Hematopoietic multipotent progenitor cell treated with erythropoietin and hydrocortisone succinate and interleukin-3 and kit ligand, for 17 days (in vitro differentiated cells): ENCODE measurements at regions not wholly inside any gene's neighbourhood (a gene's known extent, or its start where the extent isn't known, plus 50 kb on each side); places are given as distances from the start of the nearest gene placed in this dataset.
A peak's percentile ranks its signal among the peaks of the same experiment; 100 is the strongest.
"Not testable (repeated sequence)": the region's sequence is repeated elsewhere in the genome, so short reads cannot be mapped to it uniquely, and the experiment has no call there.

Source experiments
- DNase-seq: peaks from one replicate; pipeline ENCODE4 v3.0.0-alpha.2; 2015; ENCODE audit warnings: low spot score

DNA sequence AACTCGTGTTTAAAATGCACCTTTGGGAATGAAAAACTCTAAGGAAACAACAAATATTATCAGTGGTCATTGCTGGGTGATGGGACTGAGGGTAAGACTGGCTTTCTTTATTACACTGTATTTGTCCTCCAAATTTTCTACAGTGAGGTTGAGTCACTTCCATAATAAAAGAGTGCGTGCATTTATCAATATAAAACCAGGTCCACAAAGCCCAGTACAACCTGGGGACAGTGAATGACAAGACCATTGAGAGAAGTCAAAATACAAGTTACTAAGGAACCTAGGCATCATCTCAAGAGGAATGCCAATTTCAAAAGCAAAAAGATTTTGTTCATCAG lies 76.4 kb downstream of the MAGED4 start:
- DNase-seq, result no peak

DNA sequence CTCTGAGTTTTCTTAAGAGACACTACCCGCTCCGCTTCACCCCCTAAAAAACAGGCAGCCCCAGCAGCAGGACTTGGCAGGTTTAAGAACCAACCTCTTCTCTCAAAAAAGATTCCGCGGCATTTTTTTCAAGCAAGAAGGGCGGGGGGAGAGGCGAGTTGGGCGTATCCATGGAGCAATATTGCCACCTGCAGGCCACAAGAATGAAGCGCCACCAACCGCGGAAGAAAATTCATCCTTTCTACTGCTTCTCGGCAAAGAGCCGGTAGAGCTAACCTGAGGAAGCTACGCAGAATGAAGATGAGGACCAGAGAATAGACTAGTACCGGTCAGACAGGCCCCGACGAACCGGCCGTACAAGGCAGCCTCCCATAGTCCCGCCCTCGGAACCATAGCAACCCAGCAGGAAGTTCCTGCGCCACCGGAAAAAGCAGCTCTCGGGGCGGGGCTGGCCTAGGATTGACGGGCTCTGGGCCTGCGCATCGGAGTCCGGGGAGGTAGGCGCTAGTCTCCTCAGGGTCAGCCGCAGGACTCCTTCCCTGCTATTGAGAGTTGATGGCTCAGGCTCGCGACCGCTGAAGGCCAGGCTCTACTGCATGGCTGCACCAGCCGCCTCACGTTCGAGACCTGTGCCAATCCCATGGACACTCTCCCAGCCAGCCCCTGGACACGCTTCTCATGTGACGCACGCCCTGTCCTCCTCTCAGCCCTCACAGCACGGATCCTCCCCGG lies 76.9 kb downstream of the MAGED4 start:
- DNase-seq, result peak; percentile 87

DNA sequence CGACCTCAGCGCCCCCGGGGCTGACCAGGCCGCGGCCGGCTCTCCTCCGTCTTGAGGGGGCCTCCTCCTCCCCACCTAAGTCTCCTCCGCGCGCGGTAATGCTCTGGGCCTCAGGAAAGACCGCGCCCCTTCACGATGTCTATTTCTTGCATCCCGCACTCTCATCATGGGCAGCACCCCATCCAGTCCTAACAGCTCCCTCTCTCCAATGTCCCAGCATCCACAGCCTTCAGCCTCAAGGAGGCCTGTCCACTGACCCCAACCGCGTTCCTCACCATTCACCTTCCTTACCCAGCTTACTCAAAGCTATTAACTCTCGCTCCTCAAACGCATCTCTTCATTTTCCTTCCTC lies 77.5 kb downstream of the MAGED4 start:
- no peak for DNase-seq

DNA sequence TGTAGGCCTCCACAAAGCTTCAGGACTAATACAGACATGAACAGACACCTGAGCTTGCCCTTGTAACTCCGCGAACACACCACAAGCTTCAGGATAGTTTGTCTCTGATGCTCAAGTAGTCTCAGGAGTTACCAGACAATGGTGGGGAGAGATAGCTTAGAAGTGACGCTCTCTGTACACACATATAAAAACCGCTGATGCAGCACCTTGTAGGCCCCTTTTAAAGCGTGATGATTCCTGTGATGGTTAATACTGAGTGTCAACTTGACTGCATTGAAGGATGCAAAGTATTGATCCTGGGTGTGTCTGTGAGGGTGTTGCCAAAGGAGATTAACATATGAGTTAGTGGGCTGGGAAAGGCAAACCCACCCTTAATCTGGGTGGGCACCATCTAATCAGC lies 78.7 kb downstream of the MAGED4 start:
- no peak for DNase-seq

DNA sequence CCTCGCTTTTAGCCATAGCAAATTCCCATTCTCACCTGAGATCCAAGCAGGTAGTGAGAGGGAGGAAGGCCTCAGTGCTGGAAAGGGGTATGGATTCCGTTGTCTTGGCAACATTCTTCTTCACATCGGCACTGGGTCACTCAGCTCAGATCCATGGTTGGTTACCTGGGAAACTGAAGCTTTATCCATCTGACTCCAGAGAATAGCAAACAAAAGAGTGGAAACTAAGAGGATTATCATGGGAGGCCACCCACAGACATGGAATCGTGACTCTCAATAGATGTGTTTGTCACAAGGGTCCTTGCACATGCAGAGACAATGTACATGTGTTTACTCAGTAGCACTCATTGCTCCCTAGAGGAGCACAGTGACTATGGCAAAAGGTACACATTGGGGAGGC lies 81.0 kb downstream of the MAGED4 start:
- no peak for DNase-seq

DNA sequence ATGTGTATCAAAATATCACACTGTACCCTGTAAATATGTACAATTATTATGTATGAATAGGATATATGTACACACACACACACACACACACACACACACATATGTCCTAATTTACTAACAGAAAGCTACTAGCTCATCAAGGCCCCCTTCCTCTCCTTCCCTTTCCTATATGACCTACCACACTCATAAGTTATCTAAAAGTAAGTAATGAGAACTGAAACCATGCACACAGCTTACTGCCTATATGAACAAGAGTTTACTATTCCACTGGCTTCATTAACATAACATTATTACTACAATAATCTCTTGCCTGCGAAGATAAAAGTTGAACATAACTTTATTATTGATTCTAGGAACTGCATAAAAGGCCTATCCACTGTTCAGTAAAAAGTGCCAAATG lies 83.8 kb downstream of the MAGED4 start:
- not testable (repeated sequence) for DNase-seq

DNA sequence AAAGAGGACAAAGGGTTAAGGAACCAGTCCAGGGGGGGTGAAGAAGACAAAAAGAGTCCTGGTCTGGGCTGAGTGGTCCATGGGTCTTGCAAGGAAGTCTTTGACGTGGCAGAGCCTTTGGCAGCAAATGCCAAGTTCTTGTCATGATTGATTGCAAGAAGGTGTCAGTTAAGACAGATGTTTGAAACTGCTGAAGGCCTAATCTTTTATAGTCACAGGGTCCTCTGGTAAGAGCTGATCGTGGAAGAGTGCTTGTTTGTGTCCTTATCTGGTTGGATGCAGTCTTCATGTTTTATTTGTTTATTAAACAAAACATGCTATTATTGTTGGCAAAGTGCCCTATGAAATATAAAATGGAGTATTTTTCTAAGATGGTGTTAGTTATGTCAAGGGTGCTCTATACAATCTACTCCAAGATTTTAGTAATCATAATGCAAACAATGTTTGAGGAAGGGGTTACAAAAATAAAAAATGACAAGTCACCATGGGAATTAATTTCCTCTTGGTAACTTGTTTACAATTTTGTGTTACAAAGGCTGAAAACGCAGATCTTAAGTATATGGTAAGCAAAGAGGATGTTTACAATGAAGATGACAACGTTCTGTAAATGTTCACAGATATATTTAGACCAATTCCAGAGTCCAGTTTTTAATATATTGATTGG lies 85.9 kb downstream of the MAGED4 start:
- peak; percentile 5 for DNase-seq

DNA sequence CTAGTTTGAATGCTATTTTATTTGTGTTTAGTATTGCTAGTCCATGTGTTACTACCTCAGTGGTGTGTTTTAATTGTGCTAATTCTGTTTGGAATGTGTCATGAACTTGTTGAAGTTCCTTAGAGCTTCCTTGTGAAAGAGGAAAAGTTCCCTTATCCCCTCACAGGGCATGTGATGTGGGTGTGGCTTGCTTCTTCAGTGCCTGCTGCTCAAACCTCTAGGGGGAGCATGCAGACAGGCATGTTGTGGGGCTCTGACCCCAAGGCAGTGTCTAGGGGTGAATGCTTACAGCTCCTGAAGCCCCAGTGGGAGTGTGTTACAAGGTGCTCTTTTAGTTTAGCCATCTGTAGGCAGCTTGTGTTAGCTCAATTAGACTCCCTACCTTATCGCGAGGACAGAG lies 86.5 kb downstream of the MAGED4 start:
- peak; percentile 29 for DNase-seq

DNA sequence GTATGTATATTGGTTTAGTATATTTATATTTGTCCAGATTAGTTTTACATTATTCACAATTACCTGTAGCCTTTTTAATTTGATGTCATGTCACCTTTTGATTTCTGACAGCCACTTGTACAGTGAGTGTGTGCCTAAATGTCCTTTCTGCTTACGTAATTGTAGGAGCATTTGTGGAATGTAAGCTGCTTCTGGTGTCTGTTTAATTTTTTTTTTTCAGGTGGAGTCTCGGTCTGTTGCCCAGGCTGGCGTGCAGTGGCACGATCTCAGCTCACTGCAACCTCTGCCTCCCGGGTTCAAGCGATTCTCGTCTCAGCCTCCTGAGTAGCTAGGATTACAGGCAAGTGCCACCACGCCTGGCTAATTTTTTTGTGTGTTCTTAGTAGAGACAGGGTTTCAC lies 91.2 kb upstream of the XAGE2 start:
- DNase-seq, result no peak

DNA sequence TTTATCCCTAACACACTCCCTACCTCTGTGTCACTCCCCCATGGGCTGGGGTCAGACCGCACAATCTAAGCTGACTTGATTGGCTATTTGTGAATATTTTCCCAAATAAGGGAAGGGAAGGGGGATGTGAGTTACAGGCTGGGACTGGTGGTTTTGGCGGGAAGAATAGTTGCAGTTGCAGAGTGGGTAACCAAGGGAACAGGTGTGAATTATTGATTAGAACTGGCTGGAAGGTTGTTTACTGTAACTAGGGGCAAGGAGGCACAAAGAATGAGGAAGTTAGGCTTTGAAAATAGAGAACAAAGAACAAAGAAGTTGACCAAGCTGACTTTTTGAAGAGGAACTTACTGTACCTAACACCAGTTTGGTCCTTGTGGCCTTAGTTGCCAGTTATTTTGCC lies 88.0 kb upstream of the XAGE2 start:
- DNase-seq, result no peak

DNA sequence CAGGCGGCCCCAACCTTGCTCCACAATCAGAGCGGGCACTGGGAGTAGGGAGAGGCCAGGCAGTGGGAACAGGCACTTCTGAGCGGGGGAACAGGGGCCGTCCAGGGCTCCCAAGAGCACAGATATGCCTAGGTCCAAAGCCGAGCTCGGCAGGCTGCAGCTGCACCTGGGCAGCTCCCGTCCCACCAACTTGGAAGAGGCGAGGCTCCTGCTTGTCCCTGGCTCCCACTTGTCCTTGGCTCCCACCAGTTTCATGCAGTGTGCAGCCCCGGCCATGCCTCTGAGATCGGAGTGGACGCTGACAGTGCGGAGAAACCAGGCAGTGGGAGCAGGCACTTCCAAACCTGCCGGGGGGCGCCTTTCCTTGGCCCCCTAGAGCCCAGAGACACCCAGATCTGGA lies 84.0 kb upstream of the XAGE2 start:
- no peak for DNase-seq

DNA sequence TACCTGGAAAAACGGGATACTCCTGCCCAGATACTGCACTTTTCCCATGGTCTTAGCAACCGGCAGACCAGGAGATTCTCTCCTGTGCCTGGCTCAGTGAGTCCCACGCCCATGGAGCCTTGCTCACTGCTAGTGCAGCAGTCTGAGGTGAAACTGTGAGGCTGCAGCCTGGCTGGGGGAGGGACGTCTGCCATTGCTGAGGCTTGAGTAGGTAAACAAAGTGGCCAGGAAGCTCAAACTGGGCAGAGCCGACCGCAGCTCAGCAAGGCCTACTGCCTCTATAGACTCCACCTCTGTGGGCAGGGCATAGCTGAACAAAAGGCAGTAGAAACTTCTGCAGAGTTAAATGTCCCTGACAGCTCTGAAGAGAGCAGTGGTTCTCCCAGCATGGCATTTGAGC lies 69.9 kb upstream of the XAGE2 start:
- not testable (repeated sequence) for DNase-seq

DNA sequence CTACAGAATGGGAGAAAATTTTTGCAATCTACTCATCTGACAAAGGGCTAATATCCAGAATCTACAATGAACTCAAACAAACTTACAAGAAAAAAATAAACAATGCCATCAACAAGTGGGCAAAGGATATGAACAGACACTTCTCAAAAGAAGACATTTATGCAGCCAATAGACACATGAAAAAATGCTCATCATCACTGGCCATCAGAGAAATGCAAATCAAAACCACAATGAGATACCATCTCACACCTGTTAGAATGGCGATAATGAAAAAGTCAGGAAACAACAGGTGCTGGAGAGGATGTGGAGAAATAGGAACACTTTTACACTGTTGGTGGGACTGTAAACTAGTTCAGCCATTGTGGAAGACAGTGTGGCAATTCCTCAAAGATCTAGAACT lies 60.3 kb upstream of the XAGE2 start:
- DNase-seq, result not testable (repeated sequence)
